Tibial artery (tissue), 4 donors: ENCODE measurements at regions not wholly inside any gene's neighbourhood (a gene's known extent, or its start where the extent isn't known, plus 50 kb on each side); places are given as distances from the start of the nearest gene placed in this dataset.
"Not testable (repeated sequence)": the region's sequence is repeated elsewhere in the genome, so short reads cannot be mapped to it uniquely, and the experiment has no call there.

Experiments
- DNase-seq, 2 donors: peaks; one replicate each; pipeline ENCODE4 v3.0.0-alpha.2; 2019
- H3K27ac ChIP-seq, 2 donors: fragments of 200-600 bp; sonication (generic) in 1 of 2; 1 replicate in 1 of 2; 2 replicates in 1 of 2; pipeline ENCODE4 v1.5.1; 2018 to 2019; ENCODE audit warnings: mild to moderate bottlenecking in 1 of 2
- H3K27me3 ChIP-seq, 2 donors: fragments of 200-600 bp; sonication (generic) in 1 of 2; one replicate each; pipeline versions ENCODE4 v1.5.1 to v1.6.0; 2016 to 2019
- H3K36me3 ChIP-seq, 3 donors: fragments of 200-600 bp; sonication (generic) in 2 of 3; one replicate each; pipeline ENCODE4 v1.5.1; 2016 to 2019; ENCODE audit warnings: mild to moderate bottlenecking in 2 of 3
- H3K4me1 ChIP-seq, 4 donors: fragments of 200-600 bp; sonication (generic) in 2 of 4; 1 replicate in 3 of 4; 2 replicates in 1 of 4; pipeline ENCODE4 v1.5.1; 2016 to 2019
- H3K4me3 ChIP-seq, 2 donors: fragments of 200-600 bp; sonication (generic) in 1 of 2; 1 replicate in 1 of 2; 2 replicates in 1 of 2; pipeline ENCODE4 v1.5.1; 2018 to 2019; ENCODE audit warnings: mild to moderate bottlenecking in 2 of 2
- H3K9me3 ChIP-seq, 3 donors: fragments of 200-600 bp; sonication (generic) in 1 of 3; one replicate each; pipeline ENCODE4 v1.5.1; 2016 to 2019
- intact Hi-C: fragments of 100-400 bp; cut with DNase I; formaldehyde crosslinking; loops from one replicate; pipeline ENCODE4 v1.15.0; 2023; ENCODE audit warnings: low total_unique reads
- TF ChIP-seq, protein P1 (sequence below), 2 experiments: fragments of 200-600 bp in 1 of 2; fragments of 450-650 bp in 1 of 2; IDR thresholded peaks; one replicate each; pipeline ENCODE4 v1.5.1; 2017 to 2019; ENCODE audit warnings: antibody characterized with exemption in 2 of 2, mild to moderate bottlenecking in 1 of 2, moderate library complexity in 1 of 2

DNA sequence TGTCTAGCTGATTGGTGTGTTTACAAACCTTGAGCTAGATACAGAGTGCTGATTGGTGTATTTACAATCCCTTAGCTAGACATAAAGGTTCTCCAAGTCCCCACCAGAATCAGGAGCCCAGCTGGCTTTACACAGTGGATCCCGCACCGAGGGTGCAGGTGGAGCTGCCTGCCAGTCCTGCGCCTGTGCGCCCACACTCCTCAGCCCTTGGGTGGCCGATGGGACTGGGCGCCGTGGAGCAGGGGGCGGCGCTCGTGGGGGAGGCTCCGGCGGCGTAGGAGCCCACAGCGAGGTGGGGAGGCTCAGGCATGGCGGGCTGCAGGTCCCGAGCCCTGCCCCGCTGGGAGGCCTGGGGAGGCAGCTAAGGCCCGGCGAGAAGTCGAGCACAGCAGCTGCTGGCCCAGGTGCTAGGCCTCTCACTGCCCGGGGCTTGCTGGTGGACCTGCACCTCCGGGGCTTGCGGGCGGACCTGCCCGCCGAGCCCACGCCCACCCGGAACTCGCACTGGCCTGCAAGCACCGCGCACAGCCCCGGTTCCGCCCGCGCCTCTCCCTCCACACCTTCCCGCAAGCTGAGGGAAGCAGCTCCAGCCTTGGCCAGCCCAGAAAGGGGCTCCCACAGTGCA is 51.0 kb upstream of the CDYL start:
- H3K9me3 ChIP-seq, H3K4me3 ChIP-seq, intact Hi-C loops, DNase-seq, H3K27ac ChIP-seq, H3K27me3 ChIP-seq, H3K36me3 ChIP-seq: not testable (repeated sequence)
- peaks cover 0 to 17% (median 4%) of the 10 kb centered on the region in 4 donors for H3K4me1 ChIP-seq

DNA sequence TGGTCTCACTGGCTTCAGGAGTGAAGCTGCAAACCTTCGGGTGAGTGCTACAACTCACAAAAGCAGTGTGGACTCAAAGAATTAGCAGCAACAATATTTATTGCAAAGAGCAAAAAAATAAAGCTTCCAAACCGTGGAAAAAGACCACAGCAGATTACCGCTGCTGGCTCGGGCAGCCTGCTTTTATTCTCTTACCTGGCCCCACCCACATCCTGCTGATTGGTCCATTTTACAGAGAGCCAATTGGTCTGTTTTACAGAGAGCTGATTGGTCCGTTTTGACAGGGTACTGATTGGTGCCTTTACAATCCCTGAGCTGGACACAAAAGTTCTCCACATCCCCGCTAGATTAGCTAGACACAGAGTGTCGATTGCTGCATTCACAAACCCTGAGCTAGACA is 51.5 kb upstream of the CDYL start:
- H3K27ac ChIP-seq, H3K27me3 ChIP-seq, intact Hi-C loops, H3K36me3 ChIP-seq, H3K9me3 ChIP-seq, H3K4me3 ChIP-seq, DNase-seq: not testable (repeated sequence)
- peaks cover 0 to 17% (median 4%) of the 10 kb centered on the region in 4 donors for H3K4me1 ChIP-seq

DNA sequence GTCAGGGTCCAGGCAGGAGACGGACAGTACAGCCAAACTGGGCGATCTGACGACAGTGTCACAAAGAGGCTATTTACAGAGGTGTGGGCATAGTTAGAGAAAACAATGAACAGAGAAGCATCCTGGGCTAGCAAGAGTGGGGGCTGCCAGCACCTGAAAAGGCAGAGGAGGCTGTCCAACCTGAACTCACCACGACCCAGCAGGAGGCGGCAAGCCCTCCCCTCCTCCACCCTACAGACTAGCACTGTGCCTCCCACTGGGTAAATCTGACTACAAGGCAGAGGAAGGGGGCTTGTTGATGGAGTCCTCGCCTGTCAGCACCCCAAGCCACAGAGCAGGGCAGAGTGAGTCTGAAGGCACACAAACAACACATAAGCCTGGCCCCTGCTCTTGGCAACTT is 52.8 kb upstream of the CDYL start:
- TF ChIP-seq, protein P1, sequence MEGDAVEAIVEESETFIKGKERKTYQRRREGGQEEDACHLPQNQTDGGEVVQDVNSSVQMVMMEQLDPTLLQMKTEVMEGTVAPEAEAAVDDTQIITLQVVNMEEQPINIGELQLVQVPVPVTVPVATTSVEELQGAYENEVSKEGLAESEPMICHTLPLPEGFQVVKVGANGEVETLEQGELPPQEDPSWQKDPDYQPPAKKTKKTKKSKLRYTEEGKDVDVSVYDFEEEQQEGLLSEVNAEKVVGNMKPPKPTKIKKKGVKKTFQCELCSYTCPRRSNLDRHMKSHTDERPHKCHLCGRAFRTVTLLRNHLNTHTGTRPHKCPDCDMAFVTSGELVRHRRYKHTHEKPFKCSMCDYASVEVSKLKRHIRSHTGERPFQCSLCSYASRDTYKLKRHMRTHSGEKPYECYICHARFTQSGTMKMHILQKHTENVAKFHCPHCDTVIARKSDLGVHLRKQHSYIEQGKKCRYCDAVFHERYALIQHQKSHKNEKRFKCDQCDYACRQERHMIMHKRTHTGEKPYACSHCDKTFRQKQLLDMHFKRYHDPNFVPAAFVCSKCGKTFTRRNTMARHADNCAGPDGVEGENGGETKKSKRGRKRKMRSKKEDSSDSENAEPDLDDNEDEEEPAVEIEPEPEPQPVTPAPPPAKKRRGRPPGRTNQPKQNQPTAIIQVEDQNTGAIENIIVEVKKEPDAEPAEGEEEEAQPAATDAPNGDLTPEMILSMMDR (IDR thresholded peaks at IDR 0.05), result no peak
- Histone ChIP-seq H3K4me3 (no peak overlapping the region), H3K27ac (no peak overlapping the region), H3K4me1 (peaks cover 0 to 16% (median 4%) of the 10 kb centered on the region in 4 donors), H3K9me3 (no peaks in the 10 kb centered on the region), H3K27me3 (no peaks in the 10 kb centered on the region), H3K36me3 (no peaks in the 10 kb centered on the region)
- intact Hi-C loops, result no loop called here
- no peak for DNase-seq

DNA sequence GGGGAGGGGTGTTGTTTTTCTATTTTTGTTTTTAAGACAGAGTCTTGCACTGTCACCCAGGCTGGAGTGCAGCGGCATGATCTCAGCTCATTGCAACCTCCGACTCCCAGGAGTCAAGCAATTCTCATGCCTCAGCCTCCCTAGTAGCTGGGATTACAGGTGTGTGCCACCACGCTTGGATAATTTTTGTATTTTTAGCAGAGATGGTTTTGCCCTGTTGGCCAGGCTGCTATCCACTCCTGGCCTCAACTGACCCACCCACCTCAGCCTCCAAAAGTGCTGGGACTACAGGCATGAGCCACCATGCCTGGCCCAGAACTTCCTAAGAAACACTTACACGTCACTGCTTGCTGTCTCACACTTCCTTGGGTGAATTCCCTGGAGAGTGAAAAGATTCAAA is 54.8 kb upstream of the CDYL start:
- intact Hi-C loops, H3K27me3 ChIP-seq, H3K27ac ChIP-seq, H3K9me3 ChIP-seq, H3K36me3 ChIP-seq, DNase-seq, H3K4me3 ChIP-seq: not testable (repeated sequence)
- H3K4me1 ChIP-seq, result peaks cover 0 to 12% (median 0%) of the 10 kb centered on the region in 4 donors

DNA sequence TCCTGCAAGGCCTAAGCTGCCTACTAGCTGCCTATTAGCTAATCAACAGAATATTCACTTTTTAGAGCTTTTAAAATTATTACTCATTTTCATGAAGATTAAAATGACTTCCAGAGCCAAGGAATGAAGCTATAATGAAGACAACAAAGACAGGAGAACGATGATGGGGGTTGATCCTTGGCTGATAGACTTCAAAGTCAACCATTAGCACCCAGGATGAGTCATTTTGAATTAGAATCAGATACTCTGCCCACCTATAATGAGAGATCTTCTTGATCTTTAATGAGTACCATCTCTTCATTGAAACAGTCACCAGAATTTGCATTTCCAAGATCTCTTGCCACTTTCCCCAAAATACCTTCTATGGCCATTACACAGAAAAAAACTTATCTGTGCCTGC is 56.7 kb upstream of the CDYL start:
- H3K4me1 ChIP-seq, result peaks cover 0 to 12% (median 0%) of the 10 kb centered on the region in 4 donors
- intact Hi-C loops, result no loop called here
- no peaks in the 10 kb centered on the region for H3K9me3 ChIP-seq
- no peak overlapping the region for H3K27ac ChIP-seq
- no peaks in the 10 kb centered on the region for H3K27me3 ChIP-seq
- H3K4me3 ChIP-seq, result no peak overlapping the region
- no peak for DNase-seq
- TF ChIP-seq, protein P1 (IDR thresholded peaks at IDR 0.05), result no peak
- no peaks in the 10 kb centered on the region for H3K36me3 ChIP-seq

DNA sequence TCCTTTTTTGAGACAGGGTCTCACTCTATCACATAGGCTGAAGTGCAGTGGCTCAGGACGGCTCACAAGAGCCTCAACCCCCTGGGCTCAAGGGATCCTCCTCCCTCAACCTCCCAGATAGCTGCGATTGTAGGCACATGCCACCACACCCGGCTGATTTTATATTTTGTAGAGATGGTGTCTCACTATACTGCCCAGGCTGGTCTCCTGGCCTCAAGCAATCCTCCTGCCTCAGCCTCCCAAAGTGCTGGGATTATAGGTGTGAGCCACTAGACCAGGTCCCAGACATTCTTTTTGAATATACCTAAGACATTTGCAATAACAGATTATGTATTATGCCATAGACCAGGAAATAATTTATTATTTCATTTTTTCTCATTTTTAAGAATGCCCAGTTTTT is 58.3 kb upstream of the CDYL start:
- H3K9me3 ChIP-seq, result no peaks in the 10 kb centered on the region
- TF ChIP-seq, protein P1 (IDR thresholded peaks at IDR 0.05), result no peak
- no peak for DNase-seq
- intact Hi-C loops, result no loop called here
- H3K27ac ChIP-seq, result no peak overlapping the region
- no peaks in the 10 kb centered on the region for H3K27me3 ChIP-seq
- H3K4me3 ChIP-seq, result no peak overlapping the region
- no peaks in the 10 kb centered on the region for H3K4me1 ChIP-seq
- no peaks in the 10 kb centered on the region for H3K36me3 ChIP-seq

DNA sequence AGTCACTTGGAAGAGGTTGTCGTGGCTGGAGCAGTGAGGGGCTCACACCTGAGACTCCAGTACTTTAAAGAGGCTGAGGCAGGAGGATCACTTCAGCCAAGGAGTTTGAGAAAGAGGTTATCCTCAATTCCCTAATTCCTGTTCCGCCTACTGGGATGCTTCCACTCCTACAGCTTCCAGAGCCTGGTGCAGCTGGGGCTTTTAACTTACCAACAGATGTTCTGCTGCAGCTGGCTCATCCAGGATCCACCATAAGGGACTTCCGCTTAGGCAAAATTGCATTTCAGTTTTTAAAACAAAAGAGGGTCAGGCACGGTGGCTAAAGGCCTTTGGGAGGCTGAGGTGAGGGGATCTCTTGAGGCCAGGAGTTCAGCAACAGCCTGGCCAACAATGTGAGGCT is 59.1 kb upstream of the CDYL start:
- H3K9me3 ChIP-seq, result no peaks in the 10 kb centered on the region
- no peak for DNase-seq
- no peak overlapping the region for H3K4me3 ChIP-seq
- TF ChIP-seq, protein P1 (IDR thresholded peaks at IDR 0.05), result no peak
- H3K27me3 ChIP-seq, result no peaks in the 10 kb centered on the region
- no peaks in the 10 kb centered on the region for H3K36me3 ChIP-seq
- intact Hi-C loops, result no loop called here
- no peaks in the 10 kb centered on the region for H3K4me1 ChIP-seq
- H3K27ac ChIP-seq, result no peak overlapping the region
